Head of caudate nucleus (tissue), 42 donors: ENCODE measurements at regions not wholly inside any gene's neighbourhood (a gene's known extent, or its start where the extent isn't known, plus 50 kb on each side); places are given as distances from the start of the nearest gene placed in this dataset.

Source experiments
- DNase-seq, 42 donors: peaks; one replicate each; pipeline versions ENCODE4 v3.0.0 to v3.0.0-alpha.2; 2020 to 2021; ENCODE audit warnings: mixed read lengths in 7 of 42
- intact Hi-C: fragments of 100-400 bp; cut with DNase I; formaldehyde crosslinking; loops from one replicate; pipeline ENCODE4 v1.15.0; 2022

DNA sequence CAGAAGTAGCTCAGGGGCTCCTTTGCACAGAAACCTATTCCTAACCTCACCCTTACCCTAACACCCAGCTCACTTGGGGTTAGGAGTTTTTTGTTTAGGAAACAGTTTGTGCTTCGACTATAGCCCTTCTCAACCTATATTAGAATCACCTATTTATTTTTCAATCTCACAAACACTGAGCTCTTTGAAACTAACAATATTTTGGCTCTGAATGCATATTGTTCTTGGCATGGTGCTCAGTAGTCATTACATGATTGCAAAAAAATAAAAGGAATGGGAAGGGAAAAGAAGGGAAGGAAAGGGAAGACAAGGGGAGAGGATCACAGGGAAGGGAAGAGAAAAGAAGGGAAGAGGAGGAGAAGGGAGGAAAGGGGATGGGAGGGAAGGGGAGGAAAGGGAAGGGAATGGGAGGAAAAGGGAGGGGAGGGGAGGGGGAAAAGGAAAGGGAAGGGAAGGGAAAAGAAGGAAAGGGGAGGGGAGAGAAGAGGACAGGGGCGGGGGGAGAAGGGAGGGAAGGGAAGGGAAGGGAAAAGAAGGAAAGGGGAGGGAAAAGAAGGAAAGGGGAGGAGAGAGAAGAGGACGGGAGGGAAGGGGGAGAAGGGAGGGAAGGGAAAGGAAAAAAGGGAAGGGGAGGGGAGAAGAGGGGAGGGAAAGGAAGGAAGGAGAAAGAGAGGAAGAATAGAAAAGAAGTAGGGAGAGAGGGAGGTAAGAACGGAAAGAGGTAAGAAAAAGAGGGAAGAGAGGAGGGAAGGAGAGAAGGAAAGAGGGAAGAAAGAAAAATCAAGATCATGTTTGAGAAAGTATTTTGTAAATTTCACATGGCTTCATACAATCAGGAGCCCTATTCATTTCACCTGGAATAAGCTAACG is 484.1 kb upstream of the NFIA start:
- intact Hi-C loops = no loop called here
- no peak for DNase-seq

DNA sequence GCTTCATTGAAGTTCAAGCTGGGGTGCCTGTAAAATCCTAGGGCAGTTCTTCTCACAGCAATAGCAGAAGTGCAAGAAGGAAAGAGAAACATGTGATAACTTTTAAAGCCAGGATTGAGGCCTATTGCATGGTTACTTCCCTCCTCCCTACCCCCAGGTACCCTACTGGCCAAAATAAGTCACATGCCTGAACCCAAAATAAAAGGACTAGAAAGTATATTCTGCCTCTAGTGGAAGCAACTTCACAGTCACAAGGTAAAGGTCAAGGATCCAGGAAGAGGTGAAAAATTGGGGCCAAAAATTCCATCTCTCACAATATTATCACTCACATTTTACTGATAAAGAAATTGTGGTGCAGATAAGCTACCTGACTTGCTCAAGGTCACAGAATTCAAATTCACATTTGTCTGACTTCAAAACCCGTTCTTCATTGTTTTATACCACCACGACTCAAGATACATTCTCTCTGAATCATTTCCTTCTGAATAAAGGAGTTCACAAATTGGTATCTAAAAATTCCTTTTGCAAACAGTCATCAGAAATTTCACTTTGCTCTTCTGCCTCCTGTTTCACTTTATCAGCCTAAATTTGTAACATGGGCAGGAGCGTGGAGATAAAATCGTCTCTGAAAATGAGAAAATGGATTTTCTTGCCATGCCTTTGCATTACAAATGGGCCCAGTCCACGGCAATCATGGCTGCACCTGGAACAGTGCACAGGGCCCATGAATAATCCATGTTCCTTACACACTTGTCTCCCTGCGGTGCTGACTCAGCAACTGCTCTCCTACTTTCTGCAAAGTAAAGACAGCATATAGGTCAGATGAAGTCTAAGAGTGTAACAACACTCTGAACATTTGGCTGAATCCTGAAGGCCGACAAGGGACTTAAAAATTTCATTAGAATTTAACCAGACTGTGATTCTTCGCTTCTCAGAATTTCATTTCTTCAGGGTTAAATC is 485.3 kb upstream of the NFIA start:
- DNase-seq = no peak
- intact Hi-C loops = no loop called here

DNA sequence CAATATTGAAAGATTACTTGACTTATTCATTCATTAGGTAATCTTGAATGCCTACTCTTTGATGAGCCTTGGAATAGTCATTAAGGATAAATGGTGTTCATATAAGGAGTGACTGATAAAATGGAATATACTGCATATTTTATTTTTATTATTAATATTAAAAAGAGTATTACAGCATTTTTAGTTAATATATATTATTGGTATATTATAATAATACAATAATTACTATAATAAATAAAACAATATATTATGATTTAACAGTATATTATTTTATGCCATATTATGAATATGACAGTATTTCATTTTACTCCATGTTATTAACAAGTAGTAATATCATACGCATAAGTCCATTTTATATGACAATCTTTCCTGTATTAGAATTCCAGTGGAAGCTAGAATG is 490.8 kb upstream of the NFIA start:
- intact Hi-C loops = no loop called here

DNA sequence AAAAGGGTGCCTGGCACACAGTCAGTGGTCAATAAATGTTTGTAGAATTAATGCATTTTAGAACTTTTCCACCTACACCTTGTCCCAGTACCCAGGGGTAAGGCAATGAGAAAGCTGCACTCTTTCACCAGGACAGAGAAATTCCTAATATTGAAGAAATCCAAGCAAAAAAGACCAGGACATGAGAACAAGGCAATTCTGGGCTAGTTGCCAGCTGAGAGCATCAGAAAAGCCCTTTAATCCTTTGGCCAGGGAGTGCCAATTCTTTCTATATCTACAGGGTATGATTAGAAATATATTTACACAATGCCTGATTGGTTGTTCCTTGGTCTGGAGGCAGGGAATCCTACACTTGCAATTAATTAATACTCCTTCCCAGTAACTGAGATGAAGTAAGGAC is 492.4 kb upstream of the NFIA start:
- DNase-seq = peak in 7 of 42 donors; percentile 4 to 56 (median 19)
- intact Hi-C loops = no loop called here

More for the DNA sequence above, 490.8 kb upstream of the NFIA start:
- DNase-seq = no peak

DNA sequence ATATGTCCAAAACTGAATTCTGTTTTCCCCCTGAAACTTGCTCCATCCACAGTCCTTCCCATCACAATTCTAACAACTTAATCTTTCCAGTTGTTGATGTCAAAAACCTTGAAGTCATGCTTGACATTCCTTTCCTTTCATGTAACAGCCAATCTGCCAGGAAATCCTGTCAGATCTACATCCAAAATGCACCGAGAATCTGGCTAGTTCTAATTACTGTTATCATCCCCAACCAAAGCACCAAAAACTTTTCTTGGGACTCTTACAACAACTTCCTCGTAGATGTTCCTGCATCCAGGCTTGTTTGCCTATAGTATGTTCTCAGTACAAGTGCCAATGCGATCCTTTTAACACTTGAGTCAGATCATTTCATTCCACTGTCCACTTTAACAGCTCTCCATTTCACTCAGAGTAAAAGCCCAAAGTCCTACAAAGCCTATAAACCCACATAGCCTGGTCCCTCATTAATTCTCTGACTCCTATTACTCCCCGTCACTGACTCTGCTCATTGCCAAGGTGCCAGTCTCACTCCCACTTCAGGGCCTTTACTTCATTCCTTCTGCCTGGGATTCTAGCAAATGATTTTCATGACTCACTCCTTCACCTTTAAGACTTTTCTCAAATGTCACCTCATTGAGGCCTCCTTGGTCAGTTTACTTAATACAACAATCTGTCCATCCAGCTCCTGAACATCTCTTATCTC is 493.2 kb upstream of the NFIA start:
- DNase-seq = no peak
- intact Hi-C loops = no loop called here

DNA sequence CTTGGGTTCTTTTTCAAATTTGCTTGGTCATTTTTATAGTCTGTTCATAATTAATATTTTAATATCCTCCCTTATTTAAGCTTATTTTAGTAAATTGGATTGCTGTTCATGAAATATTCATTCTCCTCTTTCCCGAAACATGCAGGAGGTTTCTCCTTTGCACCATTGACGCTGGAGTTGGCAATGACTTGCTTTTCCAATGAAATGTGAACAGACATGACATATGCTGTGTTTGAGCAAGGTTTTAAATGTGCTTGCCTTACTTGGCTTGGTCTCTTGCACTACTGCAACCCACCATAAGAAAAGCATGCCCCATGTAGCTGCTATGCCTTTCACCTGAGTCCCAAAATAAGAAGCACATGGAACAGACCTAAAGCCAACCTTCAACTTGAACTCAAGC is 498.0 kb upstream of the NFIA start:
- no peak for DNase-seq
- intact Hi-C loops = no loop called here

DNA sequence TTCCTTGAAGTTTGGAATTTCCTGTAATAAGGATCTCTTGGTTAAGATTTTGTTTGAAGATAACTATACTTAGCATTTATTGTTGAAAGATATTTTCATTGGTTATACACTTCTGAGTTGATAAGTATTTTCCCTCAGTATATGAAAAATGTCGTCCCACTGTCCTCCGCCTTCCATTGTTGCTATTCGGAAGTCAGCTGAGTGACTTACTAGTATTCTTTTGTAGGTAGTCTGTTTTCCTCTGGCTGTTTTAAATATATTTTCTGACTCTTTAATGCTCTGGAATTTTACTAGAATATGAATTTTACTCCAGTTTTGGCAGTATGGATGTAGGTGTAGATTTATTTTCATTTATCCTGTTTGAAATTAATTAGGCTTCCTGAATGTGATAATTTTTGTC is 498.7 kb upstream of the NFIA start:
- no peak for DNase-seq
- intact Hi-C loops = no loop called here

DNA sequence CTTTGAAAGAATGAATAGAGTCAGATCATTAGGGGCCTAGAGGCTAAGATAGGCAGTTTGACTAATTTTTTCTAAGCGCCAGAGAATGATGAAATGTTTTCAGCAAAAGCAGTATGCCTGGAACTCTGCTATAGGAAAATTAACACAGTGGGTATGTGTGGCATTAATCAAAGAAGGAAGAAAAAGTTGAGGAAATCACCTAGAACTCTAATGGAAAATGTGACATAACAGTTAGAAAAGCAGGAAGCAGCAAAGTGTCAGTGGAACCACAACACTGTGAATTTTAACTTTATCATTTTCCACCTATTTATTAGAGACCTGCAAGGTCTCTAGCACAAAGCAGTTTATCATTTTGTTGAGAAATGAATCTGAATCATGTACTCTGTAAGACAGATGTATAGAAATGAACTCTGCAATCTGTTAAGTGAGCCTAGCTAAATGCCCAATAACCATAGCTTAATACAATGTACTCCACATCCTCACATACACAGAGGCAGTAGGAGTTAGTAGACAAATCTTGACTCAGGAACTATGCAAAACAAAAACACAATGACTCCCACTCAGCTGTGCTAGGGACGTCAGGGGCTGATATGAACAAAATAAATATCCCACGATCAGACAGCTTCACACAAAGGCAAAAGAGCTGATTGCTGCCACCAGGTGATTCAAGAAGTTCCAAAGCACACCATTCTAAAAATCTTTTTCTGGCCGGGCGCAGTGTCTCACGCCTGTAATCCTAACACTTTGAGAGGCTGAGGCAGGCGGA is 500.7 kb upstream of the NFIA start:
- DNase-seq = no peak
- intact Hi-C loops = no loop called here

DNA sequence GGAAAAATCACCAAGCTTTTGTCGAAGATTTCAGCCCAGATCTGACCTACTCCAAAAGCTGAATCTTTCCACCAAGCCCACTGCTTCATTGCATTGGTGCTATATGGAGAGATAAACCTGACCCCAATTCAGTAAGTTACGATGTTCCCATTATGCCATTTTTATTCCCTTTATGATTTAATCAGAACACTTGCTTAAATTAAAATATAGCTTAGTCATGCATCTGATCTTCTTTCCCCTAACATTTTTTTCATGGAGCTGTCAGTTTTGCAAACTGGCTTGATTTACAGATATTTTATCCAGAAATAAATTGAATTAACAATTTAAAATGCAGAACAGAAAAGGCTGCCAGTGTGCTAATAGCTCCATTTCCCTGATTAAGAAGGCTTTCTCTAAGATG is 503.5 kb upstream of the C1orf87 start:
- DNase-seq = no peak
- intact Hi-C loops = no loop called here

DNA sequence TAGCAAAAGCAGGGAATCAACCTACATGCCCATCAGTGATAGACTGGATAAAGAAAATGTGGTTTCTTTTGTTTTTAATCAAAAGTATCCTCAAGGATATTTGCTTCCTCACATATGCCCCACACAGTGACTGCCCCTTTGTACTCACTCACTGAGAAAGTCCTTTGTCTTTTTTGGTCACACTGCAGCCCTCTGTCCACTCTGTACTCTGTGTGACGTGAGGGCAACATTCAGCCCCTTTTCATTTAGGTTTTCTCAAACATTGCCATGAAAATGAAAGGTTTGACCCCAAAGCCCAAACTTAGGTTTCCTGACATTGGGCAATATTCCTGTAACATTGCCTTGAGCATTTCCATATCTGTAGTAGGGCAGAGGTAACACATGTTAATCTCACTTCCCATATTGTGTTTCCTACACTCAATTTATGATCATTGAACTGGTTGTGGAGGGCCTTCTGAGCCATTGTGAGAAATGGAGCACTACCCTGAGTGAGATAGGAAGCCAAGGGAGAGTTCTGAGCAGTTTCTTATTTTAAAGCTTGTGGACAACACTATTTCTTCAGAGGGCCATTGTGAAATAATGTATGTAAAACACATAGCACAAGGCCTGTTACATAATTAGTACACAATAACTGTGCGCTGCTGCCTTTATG is 501.9 kb upstream of the C1orf87 start:
- intact Hi-C loops = no loop called here

DNA sequence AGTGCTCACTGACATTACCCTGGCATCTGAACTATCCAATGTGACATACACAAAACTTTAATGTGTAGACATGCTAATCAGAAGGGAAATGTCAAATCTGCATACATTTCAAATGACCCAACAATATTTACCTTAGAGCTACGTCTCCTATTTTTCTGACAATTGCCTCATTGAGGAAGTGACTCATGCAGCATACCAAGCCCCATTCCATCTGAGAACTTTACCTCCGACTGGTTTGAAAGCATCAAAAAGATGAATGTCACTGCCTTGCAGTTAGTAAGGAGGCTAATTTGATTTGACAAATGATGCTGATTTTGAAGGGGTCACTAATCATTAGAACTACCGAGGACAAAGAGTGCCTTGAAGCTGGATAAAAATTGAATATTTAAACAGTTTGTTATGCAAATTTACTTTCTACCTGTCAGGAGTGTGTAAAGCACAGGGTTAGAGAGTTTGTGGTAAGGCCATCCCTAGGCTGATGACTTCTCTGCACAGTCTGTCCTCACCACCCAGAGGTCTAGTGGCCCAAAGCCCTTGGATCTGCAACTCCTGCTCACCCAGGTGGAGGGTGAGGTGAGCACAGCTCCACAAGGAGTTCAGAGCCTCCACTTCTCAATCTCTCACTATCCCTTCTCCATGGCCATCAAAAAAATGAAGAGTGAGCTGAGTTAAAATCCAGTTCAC is 500.3 kb upstream of the C1orf87 start:
- intact Hi-C loops = no loop called here
- DNase-seq = no peak

More for the DNA sequence above, 501.9 kb upstream of the C1orf87 start:
- DNase-seq = peak in 9 of 42 donors; percentile 11 to 52 (median 31)

DNA sequence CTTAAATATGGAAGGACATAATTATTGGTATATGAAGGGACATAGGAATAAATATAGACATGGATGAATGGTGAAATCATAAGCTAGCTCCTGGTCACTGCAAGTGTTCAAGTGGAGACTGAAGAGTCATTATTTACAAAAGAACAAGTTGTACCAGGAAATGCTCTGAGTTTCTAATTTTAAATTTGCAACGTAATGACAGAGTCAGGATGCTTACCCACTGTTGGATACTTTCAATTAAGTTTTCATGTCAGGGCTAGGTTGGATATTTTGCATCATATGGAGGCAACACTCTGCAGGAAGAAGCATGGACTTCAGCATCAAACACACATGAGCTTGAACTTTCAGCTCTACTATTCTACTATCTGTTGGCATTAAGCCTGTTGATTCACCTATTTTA is 499.6 kb upstream of the C1orf87 start:
- intact Hi-C loops = no loop called here

DNA sequence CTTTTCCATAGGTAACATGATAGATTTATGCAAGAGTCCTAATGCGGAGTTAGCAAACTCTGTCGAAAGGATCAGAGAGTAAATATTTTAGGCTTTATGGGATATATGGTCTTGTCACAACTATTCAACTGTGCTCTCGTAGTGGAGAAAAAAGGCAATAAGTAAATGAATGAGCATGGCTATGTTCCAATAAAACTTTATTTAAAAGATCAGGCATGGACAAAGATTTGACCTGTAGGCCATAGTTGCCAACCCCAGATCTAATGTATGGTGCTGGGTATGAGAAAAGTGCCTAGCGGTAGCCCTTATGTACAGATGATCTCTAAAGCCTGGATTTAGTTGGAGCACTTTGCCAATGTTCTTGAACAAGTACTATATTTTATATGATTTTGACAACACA is 498.8 kb upstream of the C1orf87 start:
- intact Hi-C loops = no loop called here

More for the DNA sequence above, 499.6 kb upstream of the C1orf87 start:
- DNase-seq = no peak

DNA sequence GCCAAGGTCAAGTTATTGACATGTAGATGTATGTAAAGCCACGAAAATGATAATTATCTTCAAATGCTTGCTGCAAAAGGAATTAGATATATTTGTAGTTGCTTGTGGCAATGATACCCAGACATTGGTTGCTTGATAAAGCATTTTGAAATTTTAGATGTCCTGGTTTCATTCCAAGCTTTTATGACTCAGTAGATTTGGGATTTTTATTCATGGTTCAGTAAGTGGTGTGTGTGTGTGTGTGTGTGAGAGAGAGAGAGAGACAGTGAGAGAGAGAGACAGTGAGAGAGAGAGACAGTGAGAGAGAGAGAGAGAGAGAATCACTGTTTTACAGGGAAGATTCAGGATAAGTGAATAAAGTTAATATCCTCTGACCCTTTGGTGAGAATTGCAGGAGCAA is 498.2 kb upstream of the C1orf87 start:
- no peak for DNase-seq
- intact Hi-C loops = no loop called here

More for the DNA sequence above, 498.8 kb upstream of the C1orf87 start:
- DNase-seq = no peak

DNA sequence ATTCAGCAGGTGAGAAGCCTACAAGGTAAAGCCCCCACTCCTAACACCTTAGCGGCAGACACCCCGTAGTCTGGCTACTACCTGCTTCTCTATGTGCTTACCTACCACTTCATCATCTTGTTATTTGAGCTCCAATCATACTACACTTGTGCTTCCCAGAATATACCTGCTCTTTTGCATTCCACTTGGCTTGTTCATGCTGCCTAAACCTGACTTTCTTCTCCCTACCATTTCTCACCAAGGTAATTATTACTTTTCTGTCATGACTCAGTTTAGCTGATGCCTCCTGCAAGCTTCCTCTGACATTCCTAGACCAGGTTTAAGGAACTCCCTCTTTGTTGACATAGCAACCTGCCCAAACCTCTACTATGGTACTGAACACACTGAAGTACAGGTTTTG is 495.6 kb upstream of the C1orf87 start:
- intact Hi-C loops = no loop called here
- DNase-seq = no peak

DNA sequence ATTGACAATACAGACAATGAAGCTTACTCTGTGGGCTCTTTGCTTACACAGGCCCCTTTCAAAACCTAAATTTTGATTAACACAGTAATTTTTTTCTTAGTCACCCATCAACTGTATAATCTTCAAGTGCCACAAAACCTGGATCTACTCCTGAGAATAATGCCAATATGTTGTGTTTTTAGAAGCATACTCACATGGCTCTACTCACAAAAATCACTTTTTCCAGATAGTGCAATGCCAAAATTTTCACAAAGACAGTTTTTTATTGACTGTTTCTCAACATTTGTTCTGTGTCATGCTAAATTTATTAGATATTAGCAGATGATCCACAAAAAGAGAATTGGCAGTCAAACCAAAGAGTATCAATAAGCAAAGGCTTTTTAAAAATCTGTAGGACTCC is 493.7 kb upstream of the C1orf87 start:
- no peak for DNase-seq
- intact Hi-C loops = no loop called here

DNA sequence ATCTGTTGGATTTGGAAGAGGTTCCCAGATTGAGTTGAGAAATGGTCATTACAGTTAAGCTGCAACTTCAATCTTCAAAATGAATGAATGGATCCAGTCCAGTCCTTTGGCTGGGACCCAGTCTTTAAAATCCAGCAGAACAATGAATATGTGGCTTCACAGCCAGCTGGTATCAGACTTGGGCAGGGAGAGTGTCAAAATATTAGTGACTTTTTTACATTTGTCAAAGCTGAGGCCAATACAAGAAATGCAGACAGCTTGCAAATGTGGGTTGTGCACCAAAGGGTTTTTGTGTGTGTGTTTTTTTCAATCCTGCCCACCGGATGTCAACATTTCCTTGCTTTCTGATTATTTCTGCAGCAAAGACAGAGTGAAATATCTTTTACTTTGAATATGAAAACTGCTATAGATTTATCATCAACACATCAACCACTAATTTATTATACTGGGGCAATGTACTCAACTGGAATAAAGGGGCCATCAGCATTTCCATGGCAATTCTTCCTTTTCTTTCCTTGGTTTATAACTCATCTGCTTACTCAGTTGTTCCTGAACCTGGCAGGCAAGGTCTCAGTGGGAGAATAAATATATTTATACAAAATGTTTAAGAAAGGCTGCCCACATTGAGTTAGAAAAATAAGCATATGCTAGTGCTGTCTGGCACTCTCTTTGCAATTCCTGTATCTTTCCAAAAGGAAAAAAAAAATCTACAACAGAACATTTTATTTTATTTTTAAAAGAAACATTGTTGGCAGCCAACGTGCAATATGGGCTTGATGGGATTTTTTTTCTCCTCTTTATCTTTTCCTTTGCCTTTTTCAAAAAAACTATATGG is 491.6 kb upstream of the C1orf87 start:
- peak in 6 of 42 donors; percentile 9 to 44 (median 18) for DNase-seq
- intact Hi-C loops = no loop called here
